ENCODE measurements at regions not wholly inside any gene's neighbourhood (a gene's known extent, or its start where the extent isn't known, plus 50 kb on each side); places are given as distances from the start of the nearest gene placed in this dataset.

GRCh38 chr14:94682736-94683135 lies 70.5 kb downstream of the SERPINA3 start:
- DNase-seq (ENCODE audit: low read depth in 2 of 2): no peak

DNA sequence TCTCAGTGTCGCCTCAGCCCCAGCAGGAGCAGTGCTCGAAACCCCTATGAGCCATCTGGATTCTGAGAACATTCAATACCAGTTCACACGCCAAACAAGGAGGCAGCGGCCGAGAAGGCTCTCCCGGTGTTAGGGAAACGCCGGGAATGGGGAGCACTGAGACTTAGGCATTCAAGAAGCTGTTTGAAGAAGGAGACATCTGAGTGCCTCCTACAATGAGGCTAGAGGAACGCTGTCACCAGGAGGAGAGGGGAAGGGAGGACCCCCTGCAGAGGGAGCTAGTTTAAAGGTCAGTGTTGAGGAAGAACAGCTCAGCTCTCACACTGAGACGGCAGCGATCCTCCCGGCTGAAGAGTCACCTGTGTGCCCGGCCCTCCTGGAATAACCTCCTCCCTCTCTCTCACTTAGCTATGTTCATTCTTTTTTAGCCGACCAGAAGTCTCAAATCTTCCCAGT lies 69.9 kb downstream of the SERPINA3 start:
- DNase-seq (ENCODE audit: low read depth in 2 of 2): no peak

DNA sequence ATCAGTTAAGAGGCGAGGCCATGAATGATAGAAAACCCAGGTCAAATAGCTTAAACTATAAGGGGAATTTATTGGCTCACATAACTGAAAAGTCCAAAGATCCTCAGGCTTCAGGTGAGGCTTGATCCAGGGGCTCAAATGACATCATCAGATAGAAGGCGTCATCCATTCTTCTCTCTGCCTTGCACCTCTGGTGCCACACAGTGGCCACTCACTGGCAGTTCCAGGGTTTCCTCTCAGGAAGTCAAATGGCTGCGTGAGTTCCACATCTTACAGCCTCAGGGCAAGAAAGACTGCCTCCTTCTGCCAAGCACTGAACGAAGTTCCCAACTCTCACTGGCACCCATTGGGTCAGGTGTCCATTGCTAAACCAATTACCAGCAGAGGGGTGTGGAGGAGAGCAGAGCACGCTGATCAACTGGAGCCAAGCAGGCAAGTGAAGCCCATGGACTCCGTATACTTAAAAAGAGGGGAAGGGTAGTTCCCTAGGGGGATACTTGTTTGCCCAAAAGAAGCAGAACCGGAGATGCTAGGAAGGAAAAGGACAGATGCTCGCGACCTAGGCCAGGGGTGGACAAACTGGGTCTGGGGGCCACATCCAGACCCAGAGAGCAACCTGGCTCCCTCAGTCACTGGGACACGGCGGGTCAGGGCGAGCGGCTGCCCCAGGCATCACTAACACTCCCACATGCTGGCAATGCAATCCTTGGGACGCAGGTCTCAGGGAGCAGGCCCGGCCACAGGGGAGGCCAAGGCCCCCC lies 69.3 kb downstream of the SERPINA3 start:
- no peak for DNase-seq (ENCODE audit: low read depth in 2 of 2)

DNA sequence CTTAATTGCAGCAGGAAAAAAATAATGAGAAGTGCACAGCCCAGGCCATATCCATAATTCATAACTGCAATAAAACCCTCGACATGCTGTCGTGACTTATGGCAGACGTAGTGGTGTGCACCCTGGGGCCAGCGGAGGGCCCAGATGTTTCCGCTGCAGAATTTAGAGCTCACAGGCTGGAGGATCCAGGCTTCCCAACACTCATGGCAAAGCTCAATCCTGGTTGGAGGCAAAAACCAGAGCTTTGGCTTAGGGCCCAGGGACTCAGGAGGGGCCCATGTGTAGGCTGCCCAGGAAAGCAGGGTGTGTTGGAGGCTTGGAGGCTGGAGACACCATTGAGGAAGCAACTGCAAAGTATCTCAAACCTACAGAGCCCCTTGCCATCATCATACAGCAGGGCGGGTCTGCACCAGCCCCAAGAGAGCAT lies 68.7 kb downstream of the SERPINA3 start:
- DNase-seq (ENCODE audit: low read depth in 2 of 2): no peak

DNA sequence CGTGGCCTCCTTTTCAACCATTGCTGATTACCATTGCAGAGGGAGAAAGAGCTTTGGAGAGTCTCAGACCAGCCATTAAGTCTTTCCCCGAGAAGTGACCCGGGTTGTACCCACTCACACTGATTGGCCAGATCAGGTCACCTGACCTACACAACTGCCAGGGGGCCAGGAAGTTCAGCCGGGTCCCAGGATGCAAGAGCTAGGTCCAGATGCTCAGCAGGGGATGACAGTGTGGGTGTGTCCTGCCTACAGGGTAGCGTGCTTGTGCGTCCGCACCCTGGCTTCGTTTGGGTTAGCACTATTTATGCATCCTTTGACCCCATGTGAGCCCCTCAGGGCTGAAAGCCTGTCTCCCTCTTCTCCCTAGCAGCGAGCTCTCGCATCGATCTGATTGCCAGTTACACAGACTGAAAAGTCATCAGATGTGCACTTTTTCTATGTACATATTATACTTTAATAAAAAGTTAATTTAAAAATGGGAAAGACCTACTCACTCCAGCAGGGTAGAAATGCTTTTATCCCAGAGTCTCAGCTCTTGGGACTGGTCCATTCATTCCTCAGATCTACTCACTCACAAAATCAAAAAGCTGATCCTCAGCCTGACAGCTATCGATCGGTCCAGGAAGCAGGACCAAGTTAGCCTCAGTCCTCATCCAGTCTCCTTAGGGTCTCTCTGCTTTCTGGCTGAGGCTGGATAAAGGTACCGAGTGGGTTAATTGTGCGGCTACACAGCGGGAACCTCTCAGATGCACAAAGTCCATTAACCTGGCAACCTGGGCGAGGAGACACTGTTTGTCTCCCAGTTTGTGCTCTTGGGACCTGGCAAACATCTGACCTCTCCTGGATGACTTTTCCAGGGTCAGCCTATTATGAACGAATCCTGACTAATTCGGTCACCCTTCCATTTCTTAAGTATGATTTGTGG lies 68.0 kb downstream of the SERPINA3 start:
- DNase-seq (ENCODE audit: low read depth in 2 of 2): no peak

GRCh38 chr14:94679106-94679810 lies 67.1 kb downstream of the SERPINA3 start:
- no peak for DNase-seq (ENCODE audit: low read depth in 2 of 2)

DNA sequence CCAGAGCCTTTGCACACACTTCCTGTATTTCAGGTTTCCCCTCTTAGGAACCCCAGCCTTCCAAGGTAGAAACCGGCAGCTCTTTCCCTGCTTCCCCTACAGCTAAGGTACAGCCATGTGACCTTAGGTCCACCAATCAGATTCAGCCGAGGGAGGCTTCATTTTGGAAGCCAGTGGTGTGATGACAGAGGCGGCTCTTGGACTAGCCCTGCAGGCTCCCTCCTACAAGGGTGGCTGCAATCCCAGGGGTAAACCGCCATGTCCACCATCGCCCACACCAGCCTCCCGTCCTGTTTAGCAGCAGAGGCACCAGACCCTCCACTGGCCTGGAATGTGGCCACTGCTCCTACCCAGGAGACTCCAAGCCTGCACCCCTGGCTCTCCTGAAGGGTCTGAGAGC lies 65.6 kb downstream of the SERPINA3 start:
- DNase-seq (ENCODE audit: low read depth in 2 of 2): no peak

GRCh38 chr14:94677213-94677612 lies 65.0 kb downstream of the SERPINA3 start:
- no peak for DNase-seq (ENCODE audit: low read depth in 2 of 2)

GRCh38 chr14:94676495-94677185 lies 64.4 kb downstream of the SERPINA3 start:
- DNase-seq (ENCODE audit: low read depth in 2 of 2): no peak

GRCh38 chr14:94675036-94675435 lies 62.8 kb downstream of the SERPINA3 start:
- DNase-seq (ENCODE audit: low read depth in 2 of 2): no peak

DNA sequence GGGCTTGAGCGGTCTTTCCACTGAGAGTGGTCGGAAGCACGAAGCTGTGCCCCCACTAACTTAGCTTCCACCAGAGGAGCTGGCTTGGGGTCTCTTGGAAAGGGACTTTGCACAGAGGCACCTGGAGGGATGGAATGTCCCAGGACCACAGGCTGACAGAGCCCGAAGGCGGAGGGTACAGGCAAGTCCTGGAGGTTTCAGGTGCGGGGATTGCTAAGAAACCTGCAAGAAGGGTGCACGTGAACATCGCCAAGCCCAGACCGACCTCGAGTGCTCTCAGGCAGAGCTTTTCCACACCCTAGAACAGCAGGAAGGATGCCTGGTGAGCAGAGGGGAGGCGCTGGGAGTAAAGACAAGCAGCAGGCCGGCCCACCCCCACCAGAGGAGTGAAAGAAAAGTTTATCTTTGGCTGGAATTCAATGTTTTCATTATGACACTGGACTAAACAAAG lies 61.6 kb downstream of the SERPINA3 start:
- DNase-seq (ENCODE audit: low read depth in 2 of 2): no peak

Measured in stimulated activated CD8-positive, alpha-beta memory T cell treated with anti-CD3 and anti-CD28 coated beads, Interleukin-2, amount 100 ng/mL, for 1 hour (primary cell).